ENCODE measurements at regions not wholly inside any gene's neighbourhood (a gene's known extent, or its start where the extent isn't known, plus 50 kb on each side); places are given as distances from the start of the nearest gene placed in this dataset.

- ChIA-PET CTCF (no interaction called here), POLR2A (no interaction called here)
- Mint-ChIP-seq H3K4me3 (ENCODE audit: unreplicated experiment) (no peak overlapping the region), H3K4me1 (ENCODE audit: low read depth, unreplicated experiment) (no peaks in the 10 kb centered on the region), H3K27me3 (ENCODE audit: insufficient read depth, unreplicated experiment) (no peaks in the 10 kb centered on the region), H3K36me3 (ENCODE audit: insufficient read depth, unreplicated experiment) (no peaks in the 10 kb centered on the region), H3K9me3 (ENCODE audit: unreplicated experiment) (no peaks in the 10 kb centered on the region), H3K27ac (ENCODE audit: unreplicated experiment) (no peak overlapping the region)
- no peak for DNase-seq
- Histone ChIP-seq H3K9me3 (no peaks in the 10 kb centered on the region), H3K4me3 (ENCODE audit: low read depth, low read length) (no peak overlapping the region), H3K27me3 (replicated peaks; ENCODE audit: control insufficient read depth, insufficient read depth, low read length) (no peaks in the 10 kb centered on the region), H3K36me3 (ENCODE audit: control insufficient read depth, insufficient read depth, low read length) (no peaks in the 10 kb centered on the region), H3K4me1 (no peaks in the 10 kb centered on the region)
- TF ChIP-seq CTCF (IDR thresholded peaks at IDR 0.05; ENCODE audit: insufficient read depth in 1 of 2, low read depth in 1 of 2, low read length in 1 of 2, severe bottlenecking in 1 of 2, unreplicated experiment in 1 of 2): no peak
- intact Hi-C loops (cut with micrococcal nuclease; ENCODE audit: unreplicated experiment): no loop called here
- no TSS peak for BruUV-seq (replicated peaks)
Measured at GRCh38 chr6:137290601-137291261, 71.5 kb upstream of the IFNGR1 start.

GRCh38 chr6:137286916-137287315 is 67.7 kb upstream of the IFNGR1 start:
- H3K9me3 Mint-ChIP-seq (ENCODE audit: unreplicated experiment): no peaks in the 10 kb centered on the region
- no TSS peak for BruUV-seq (replicated peaks)
- Histone ChIP-seq H3K4me3 (ENCODE audit: low read depth, low read length) (no peak overlapping the region), H3K27me3 (replicated peaks; ENCODE audit: control insufficient read depth, insufficient read depth, low read length) (no peaks in the 10 kb centered on the region), H3K4me1 (no peaks in the 10 kb centered on the region), H3K36me3 (ENCODE audit: control insufficient read depth, insufficient read depth, low read length) (no peaks in the 10 kb centered on the region), H3K9me3 (no peaks in the 10 kb centered on the region)
- ChIA-PET CTCF (no interaction called here), POLR2A (no interaction called here)
- no peaks in the 10 kb centered on the region for H3K27me3 Mint-ChIP-seq (ENCODE audit: insufficient read depth, unreplicated experiment)
- no peak overlapping the region for H3K27ac Mint-ChIP-seq (ENCODE audit: unreplicated experiment)
- intact Hi-C loops (cut with micrococcal nuclease; ENCODE audit: unreplicated experiment): no loop called here
- no peak overlapping the region for H3K4me3 Mint-ChIP-seq (ENCODE audit: unreplicated experiment)
- no peaks in the 10 kb centered on the region for H3K36me3 Mint-ChIP-seq (ENCODE audit: insufficient read depth, unreplicated experiment)
- DNase-seq: no peak
- no peak for TF ChIP-seq CTCF (IDR thresholded peaks at IDR 0.05; ENCODE audit: insufficient read depth in 1 of 2, low read depth in 1 of 2, low read length in 1 of 2, severe bottlenecking in 1 of 2, unreplicated experiment in 1 of 2)
- H3K4me1 Mint-ChIP-seq (ENCODE audit: low read depth, unreplicated experiment): peaks cover 7% of the 10 kb centered on the region

GRCh38 chr6:137286368-137286767 is 67.2 kb upstream of the IFNGR1 start:
- DNase-seq: no peak
- Histone ChIP-seq H3K27me3 (replicated peaks; ENCODE audit: control insufficient read depth, insufficient read depth, low read length) (no peaks in the 10 kb centered on the region), H3K4me3 (ENCODE audit: low read depth, low read length) (no peak overlapping the region), H3K9me3 (no peaks in the 10 kb centered on the region), H3K4me1 (no peaks in the 10 kb centered on the region), H3K36me3 (ENCODE audit: control insufficient read depth, insufficient read depth, low read length) (no peaks in the 10 kb centered on the region)
- no TSS peak for BruUV-seq (replicated peaks)
- Mint-ChIP-seq H3K9me3 (ENCODE audit: unreplicated experiment) (no peaks in the 10 kb centered on the region), H3K4me1 (ENCODE audit: low read depth, unreplicated experiment) (peaks cover 7% of the 10 kb centered on the region), H3K4me3 (ENCODE audit: unreplicated experiment) (no peak overlapping the region), H3K27ac (ENCODE audit: unreplicated experiment) (no peak overlapping the region), H3K27me3 (ENCODE audit: insufficient read depth, unreplicated experiment) (no peaks in the 10 kb centered on the region), H3K36me3 (ENCODE audit: insufficient read depth, unreplicated experiment) (no peaks in the 10 kb centered on the region)
- POLR2A ChIA-PET: no interaction called here
- CTCF ChIA-PET: no interaction called here
- intact Hi-C loops (cut with micrococcal nuclease; ENCODE audit: unreplicated experiment): no loop called here
- TF ChIP-seq CTCF (IDR thresholded peaks at IDR 0.05; ENCODE audit: insufficient read depth in 1 of 2, low read depth in 1 of 2, low read length in 1 of 2, severe bottlenecking in 1 of 2, unreplicated experiment in 1 of 2): no peak

Data from Caco-2 (cell line).